ENCODE measurements at regions not wholly inside any gene's neighbourhood (a gene's known extent, or its start where the extent isn't known, plus 50 kb on each side); places are given as distances from the start of the nearest gene placed in this dataset.

DNA sequence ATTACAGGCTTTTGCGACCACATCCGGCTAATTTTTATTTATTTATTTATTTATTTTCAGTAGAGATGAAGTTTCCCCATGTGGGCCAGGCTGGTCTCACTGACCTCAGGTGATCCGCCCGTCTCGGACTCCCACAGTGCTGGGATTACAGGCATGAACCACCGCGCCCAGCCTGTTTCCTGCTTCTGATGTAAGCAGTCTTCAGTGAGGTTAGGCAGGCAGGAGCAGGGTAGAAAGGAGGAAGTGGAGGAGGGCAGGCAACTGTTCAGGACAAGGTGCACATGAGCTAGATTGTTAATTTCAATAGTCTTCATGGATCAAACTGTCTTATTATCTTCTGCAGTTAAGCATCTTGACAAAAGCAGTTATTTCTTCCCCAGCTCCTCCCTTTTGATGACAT, 605.0 kb downstream of the CCSER2 start (continued):
- no peak for TF ChIP-seq ZBTB11 (tag by site-specific recombination; conservative IDR thresholded peaks at IDR 0.05; ENCODE audit: low read depth)
- TF ChIP-seq TCF7L2 (IDR thresholded peaks at IDR 0.05; ENCODE audit: borderline replicate concordance, low read depth, low read length) = no peak

DNA sequence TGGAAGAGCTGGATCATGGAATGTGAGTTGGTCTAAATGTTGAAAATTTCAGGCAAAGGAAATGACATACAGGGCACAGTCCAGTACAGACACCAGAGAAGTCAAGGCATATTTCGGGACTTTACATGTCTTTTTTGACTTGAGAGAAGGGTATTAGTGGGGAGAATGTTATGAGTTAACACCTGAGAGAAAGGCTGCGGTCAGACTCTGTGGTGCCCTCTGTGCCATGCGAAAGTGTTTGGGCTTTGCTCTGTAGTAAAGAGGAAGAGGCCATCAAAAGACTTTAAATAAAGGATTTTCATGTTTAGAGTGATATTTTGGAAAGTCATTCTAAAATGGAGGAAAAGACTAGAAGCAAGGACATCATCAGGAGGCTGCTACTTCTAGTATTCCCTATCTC, 607.4 kb downstream of the CCSER2 start:
- no peaks in the 10 kb centered on the region for H3K9me3 ChIP-seq (ENCODE audit: control insufficient read depth, insufficient read depth, low read depth, low read length)
- CTCF ChIA-PET = interaction anchor here (0.6 kb wide), 1 partner anchor 9 kb away, joined by 3 read pairs; no protein-coding TSS in a partner anchor
- TF ChIP-seq WT1 (tag by site-specific recombination; IDR thresholded peaks at IDR 0.05) (no peak), ZNF747 (tag by site-specific recombination; IDR thresholded peaks at IDR 0.05) (no peak), ZNF335 (tag by site-specific recombination; conservative IDR thresholded peaks at IDR 0.05) (no peak), ZNF549 (tag by site-specific recombination; IDR thresholded peaks at IDR 0.05) (no peak), ZNF138 (tag by site-specific recombination; IDR thresholded peaks at IDR 0.05; ENCODE audit: borderline replicate concordance) (no peak), SALL2 (tag by site-specific recombination; IDR thresholded peaks at IDR 0.05; ENCODE audit: borderline replicate concordance) (no peak), KLF7 (tag by site-specific recombination; IDR thresholded peaks at IDR 0.05; ENCODE audit: borderline replicate concordance) (no peak), YY1 (tag by site-specific recombination; IDR thresholded peaks at IDR 0.05) (no peak), ZNF292 (tag by site-specific recombination; IDR thresholded peaks at IDR 0.05; ENCODE audit: borderline replicate concordance, low read depth) (no peak), ZNF223 (tag by site-specific recombination; IDR thresholded peaks at IDR 0.05) (no peak)
- no peak overlapping the region for H3K27ac ChIP-seq (ENCODE audit: extremely low read depth, low read depth, low read length)
- POLR2A ChIA-PET = no interaction called here
- no peaks in the 10 kb centered on the region for H3K4me1 ChIP-seq (ENCODE audit: control insufficient read depth, insufficient read depth, low read length)
- no peak overlapping the region for H3K4me3 ChIP-seq (ENCODE audit: low read depth, low read length)
- no peaks in the 10 kb centered on the region for H3K36me3 ChIP-seq (ENCODE audit: control insufficient read depth in 2 of 2, insufficient read depth in 1 of 2, low read length in 2 of 2)

DNA sequence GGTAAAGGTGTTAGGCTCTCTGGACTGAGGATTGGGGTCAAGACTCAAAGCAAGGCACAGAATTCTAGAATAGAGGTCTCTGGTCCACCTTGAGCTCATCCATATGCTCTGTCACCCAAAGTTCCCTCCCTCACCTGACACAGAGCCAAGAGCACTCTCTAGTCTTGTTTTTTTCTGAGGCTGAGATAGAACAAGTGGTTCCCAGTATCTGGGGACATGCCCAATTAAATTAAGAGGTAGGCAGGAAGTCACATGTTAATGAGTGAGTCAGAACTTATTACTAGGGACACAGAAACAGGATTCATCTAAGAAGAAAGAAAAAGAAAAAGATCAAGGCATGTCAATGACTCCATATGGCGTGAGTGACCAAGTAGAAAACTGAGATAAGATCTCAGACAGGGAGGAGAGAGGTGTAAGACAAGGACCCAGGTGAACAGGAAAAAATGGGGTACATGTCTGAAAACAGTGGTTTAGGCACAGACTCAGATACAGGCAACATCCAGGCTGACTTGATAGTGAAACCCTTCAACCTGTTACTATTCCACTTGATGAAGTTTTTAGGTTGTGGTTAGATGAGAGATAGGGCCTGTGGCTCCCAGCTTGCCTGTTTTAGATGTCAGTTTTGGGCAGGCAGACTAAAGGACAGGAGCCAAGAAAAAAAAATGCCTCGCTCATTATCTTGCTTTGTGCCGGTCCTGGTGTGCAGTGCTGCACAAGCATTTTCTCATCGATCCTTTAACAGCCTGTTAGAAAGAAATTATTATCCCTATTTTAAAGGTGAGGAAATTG, 609.9 kb downstream of the CCSER2 start:
- ChIA-PET CTCF (interaction anchor here (0.6 kb wide), 1 partner anchor 675 kb away, joined by 3 read pairs; no protein-coding TSS in a partner anchor), POLR2A (no interaction called here)
- Histone ChIP-seq H3K4me3 (ENCODE audit: low read depth, low read length) (no peak overlapping the region), H3K36me3 (ENCODE audit: control insufficient read depth in 2 of 2, insufficient read depth in 1 of 2, low read length in 2 of 2) (no peaks in the 10 kb centered on the region), H3K9me3 (ENCODE audit: control insufficient read depth, insufficient read depth, low read depth, low read length) (no peaks in the 10 kb centered on the region), H3K4me1 (ENCODE audit: control insufficient read depth, insufficient read depth, low read length) (no peaks in the 10 kb centered on the region), H3K27ac (ENCODE audit: extremely low read depth, low read depth, low read length) (no peak overlapping the region)
- TF ChIP-seq ZNF544 (tag by site-specific recombination; IDR thresholded peaks at IDR 0.05) = no peak
- no peak for TF ChIP-seq ZNF660 (tag by site-specific recombination; IDR thresholded peaks at IDR 0.05)
- no peak for TF ChIP-seq OVOL3 (tag by site-specific recombination; IDR thresholded peaks at IDR 0.05)
- TF ChIP-seq ZFP37 (tag by site-specific recombination; IDR thresholded peaks at IDR 0.05) = no peak
- no peak for TF ChIP-seq ZNF114 (tag by site-specific recombination; IDR thresholded peaks at IDR 0.05)
- no peak for TF ChIP-seq ZIC2 (tag by site-specific recombination; IDR thresholded peaks at IDR 0.05)
- no peak for TF ChIP-seq ELK4 (IDR thresholded peaks at IDR 0.05; ENCODE audit: borderline replicate concordance, low read depth, low read length)
- no peak for TF ChIP-seq SP7 (tag by site-specific recombination; IDR thresholded peaks at IDR 0.05)
- no peak for TF ChIP-seq ZBTB6 (tag by site-specific recombination; IDR thresholded peaks at IDR 0.05)
